Activated CD4-positive, alpha-beta T cell treated with anti-CD3 and anti-CD28 coated beads, Interleukin-2, amount 10 ng/mL, durations not matched to agents 7 days and 5 days (primary cell): ENCODE measurements at regions not wholly inside any gene's neighbourhood (a gene's known extent, or its start where the extent isn't known, plus 50 kb on each side); places are given as distances from the start of the nearest gene placed in this dataset.
"Not testable (repeated sequence)": the region's sequence is repeated elsewhere in the genome, so short reads cannot be mapped to it uniquely, and the experiment has no call there.

Source experiments
- CTCF ChIA-PET: fragments of 350-600 bp; sonication (Branson Sonifier 250); formaldehyde crosslinking; loops from one replicate; lab custom pipeline; 2021; ENCODE audit warnings: antibody characterized with exemption; lab: Charles Lee
- POLR2A ChIA-PET: fragments of 350-600 bp; sonication (Branson Sonifier 250); formaldehyde crosslinking; loops from one replicate; lab custom pipeline; 2021; ENCODE audit warnings: antibody characterized with exemption; lab: Charles Lee
- DNase-seq: peaks from one replicate; pipeline ENCODE4 v3.0.0-alpha.2; 2020
- H3K27ac Mint-ChIP-seq: one replicate; pipeline ENCODE4 v1.8.0; 2021; ENCODE audit warnings: mild to moderate bottlenecking, moderate library complexity, mixed read lengths
- H3K27me3 Mint-ChIP-seq: one replicate; pipeline ENCODE4 v1.8.0; 2021; ENCODE audit warnings: mixed read lengths
- H3K36me3 Mint-ChIP-seq: one replicate; pipeline ENCODE4 v1.8.0; 2021; ENCODE audit warnings: low read depth, mixed read lengths
- H3K4me1 Mint-ChIP-seq: one replicate; pipeline ENCODE4 v1.8.0; 2021; ENCODE audit warnings: mixed read lengths
- H3K4me3 Mint-ChIP-seq: one replicate; pipeline ENCODE4 v1.8.0; 2021; ENCODE audit warnings: mild to moderate bottlenecking, moderate library complexity, mixed read lengths
- H3K9me3 Mint-ChIP-seq: one replicate; pipeline ENCODE4 v1.8.0; 2021; ENCODE audit warnings: mixed read lengths

GRCh38 chr4:33724685-33725084 lies 2519.6 kb downstream of the ARAP2 start:
- no peak overlapping the region for H3K27ac Mint-ChIP-seq

GRCh38 chr4:33725861-33726260 lies 2518.5 kb downstream of the ARAP2 start:
- Mint-ChIP-seq H3K4me1 (no peaks in the 10 kb centered on the region), H3K36me3 (no peaks in the 10 kb centered on the region), H3K4me3 (no peak overlapping the region), H3K27me3 (no peaks in the 10 kb centered on the region), H3K27ac (no peak overlapping the region), H3K9me3 (peaks cover 3% of the 10 kb centered on the region)
- CTCF ChIA-PET: no interaction called here
- DNase-seq: no peak
- POLR2A ChIA-PET: no interaction called here

More at GRCh38 chr4:33724685-33725084, 2519.6 kb downstream of the ARAP2 start:
- Mint-ChIP-seq H3K36me3 (no peaks in the 10 kb centered on the region), H3K27me3 (no peaks in the 10 kb centered on the region), H3K9me3 (peaks cover 3% of the 10 kb centered on the region), H3K4me1 (no peaks in the 10 kb centered on the region), H3K4me3 (no peak overlapping the region)
- CTCF ChIA-PET: no interaction called here
- POLR2A ChIA-PET: no interaction called here
- DNase-seq: no peak

DNA sequence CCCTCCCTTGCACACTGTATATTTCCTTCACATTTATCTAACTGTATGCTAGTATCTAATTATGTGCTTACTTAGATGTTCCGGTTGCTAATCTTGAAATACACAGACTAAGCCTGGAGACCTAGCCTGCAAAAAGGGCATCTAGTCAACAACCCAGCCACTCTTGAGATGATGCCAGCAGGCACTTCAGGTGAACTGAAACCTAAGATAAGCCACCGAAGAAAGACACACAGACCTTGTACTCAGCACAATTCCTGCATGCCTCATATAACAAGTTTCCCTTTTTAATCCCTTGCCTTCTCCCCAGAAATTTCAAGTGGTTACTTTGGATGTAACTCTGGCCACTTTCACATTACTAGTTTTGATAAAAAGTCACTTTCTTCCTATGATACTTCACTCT lies 2506.6 kb downstream of the ARAP2 start:
- no peaks in the 10 kb centered on the region for H3K4me1 Mint-ChIP-seq
- no peaks in the 10 kb centered on the region for H3K27me3 Mint-ChIP-seq
- no peak overlapping the region for H3K4me3 Mint-ChIP-seq
- H3K36me3 Mint-ChIP-seq: no peaks in the 10 kb centered on the region
- CTCF ChIA-PET: no interaction called here
- no peak overlapping the region for H3K27ac Mint-ChIP-seq
- DNase-seq: no peak
- H3K9me3 Mint-ChIP-seq: peaks cover 12% of the 10 kb centered on the region
- POLR2A ChIA-PET: no interaction called here

DNA sequence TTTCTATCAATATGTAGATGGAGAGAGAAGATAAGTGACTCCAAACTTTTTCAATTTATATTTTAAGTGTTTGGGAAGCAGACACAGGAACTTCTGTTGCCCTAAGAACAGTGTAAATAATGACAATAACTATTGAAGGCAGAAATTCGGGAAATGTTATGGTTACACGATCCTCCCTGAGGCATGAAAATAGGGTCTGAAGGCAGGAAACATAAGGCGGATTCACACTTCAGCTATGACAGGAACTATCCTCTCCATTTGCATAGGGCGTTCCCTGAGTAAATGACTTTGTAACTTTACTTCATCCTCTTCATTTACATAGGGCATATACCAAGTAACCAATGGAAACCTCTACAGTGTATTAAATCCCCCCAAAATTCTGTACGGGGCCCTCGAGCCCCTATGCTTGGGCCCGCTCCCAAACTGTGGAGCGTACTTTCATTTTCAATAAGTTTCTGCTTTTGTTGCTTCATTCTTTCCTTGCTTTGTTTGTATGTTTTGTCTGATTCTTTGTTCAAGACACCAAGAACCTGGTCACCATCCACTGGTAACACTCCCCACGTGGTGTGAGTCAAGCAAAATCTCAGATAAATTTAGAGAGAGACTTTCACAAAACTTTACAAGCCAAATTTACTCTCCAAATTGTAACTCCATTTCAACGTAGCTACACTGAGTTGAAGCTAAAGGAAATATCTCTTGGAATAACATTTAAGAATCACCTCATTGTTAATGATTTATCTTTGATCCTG lies 2504.3 kb downstream of the ARAP2 start:
- no peak for DNase-seq
- ChIA-PET CTCF (no interaction called here), POLR2A (no interaction called here)
- Mint-ChIP-seq H3K27me3 (no peaks in the 10 kb centered on the region), H3K9me3 (peaks cover 9% of the 10 kb centered on the region), H3K4me1 (no peaks in the 10 kb centered on the region), H3K36me3 (no peaks in the 10 kb centered on the region), H3K4me3 (no peak overlapping the region), H3K27ac (no peak overlapping the region)

- H3K4me1 Mint-ChIP-seq, H3K36me3 Mint-ChIP-seq, CTCF ChIA-PET, H3K9me3 Mint-ChIP-seq, H3K27me3 Mint-ChIP-seq, DNase-seq, H3K4me3 Mint-ChIP-seq, H3K27ac Mint-ChIP-seq, POLR2A ChIA-PET: not testable (repeated sequence)
These were observed 2503.4 kb downstream of the ARAP2 start for GRCh38 chr4:33740871-33741270.

GRCh38 chr4:33746979-33747378 lies 2497.3 kb downstream of the ARAP2 start:
- Mint-ChIP-seq H3K27ac (no peak overlapping the region), H3K36me3 (no peaks in the 10 kb centered on the region), H3K9me3 (peaks cover 9% of the 10 kb centered on the region), H3K27me3 (no peaks in the 10 kb centered on the region), H3K4me3 (no peak overlapping the region), H3K4me1 (no peaks in the 10 kb centered on the region)
- ChIA-PET POLR2A (no interaction called here), CTCF (no interaction called here)
- DNase-seq: no peak

DNA sequence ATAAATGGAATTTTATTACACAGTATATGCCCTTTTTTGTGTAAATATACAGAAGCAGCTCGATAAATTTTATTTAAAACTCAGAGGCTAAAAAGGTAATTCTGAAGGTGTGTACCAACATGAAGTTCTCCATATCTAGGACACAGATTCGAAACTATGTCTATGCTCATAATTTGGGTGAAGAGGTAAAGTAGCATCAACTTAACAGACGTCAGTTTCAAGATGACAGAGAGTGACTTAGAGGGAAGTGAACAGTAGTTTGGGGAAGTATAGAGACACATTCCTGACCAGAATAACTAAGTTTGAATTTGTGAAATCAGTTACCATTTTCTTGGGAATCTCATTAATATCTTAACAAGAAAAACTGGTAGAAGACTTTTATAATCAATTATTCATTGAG lies 2493.3 kb downstream of the ARAP2 start:
- no peaks in the 10 kb centered on the region for H3K4me1 Mint-ChIP-seq
- no peak for DNase-seq
- H3K27me3 Mint-ChIP-seq: no peaks in the 10 kb centered on the region
- POLR2A ChIA-PET: no interaction called here
- H3K27ac Mint-ChIP-seq: no peak overlapping the region
- H3K36me3 Mint-ChIP-seq: no peaks in the 10 kb centered on the region
- H3K4me3 Mint-ChIP-seq: no peak overlapping the region
- H3K9me3 Mint-ChIP-seq: peaks cover 6% of the 10 kb centered on the region
- CTCF ChIA-PET: no interaction called here

GRCh38 chr4:33772582-33772981 lies 2471.7 kb downstream of the ARAP2 start:
- no peak overlapping the region for H3K27ac Mint-ChIP-seq
- ChIA-PET CTCF (no interaction called here), POLR2A (no interaction called here)
- H3K36me3 Mint-ChIP-seq: no peaks in the 10 kb centered on the region
- H3K4me1 Mint-ChIP-seq: no peaks in the 10 kb centered on the region
- H3K9me3 Mint-ChIP-seq: peaks cover 6% of the 10 kb centered on the region
- H3K4me3 Mint-ChIP-seq: no peak overlapping the region
- DNase-seq: no peak
- no peaks in the 10 kb centered on the region for H3K27me3 Mint-ChIP-seq

GRCh38 chr4:33780952-33781791 lies 2463.1 kb downstream of the ARAP2 start:
- CTCF ChIA-PET: no interaction called here
- Mint-ChIP-seq H3K36me3 (no peaks in the 10 kb centered on the region), H3K4me3 (no peak overlapping the region), H3K9me3 (peaks cover 5% of the 10 kb centered on the region), H3K4me1 (no peaks in the 10 kb centered on the region), H3K27me3 (no peaks in the 10 kb centered on the region), H3K27ac (no peak overlapping the region)
- no peak for DNase-seq
- POLR2A ChIA-PET: no interaction called here

GRCh38 chr4:33785843-33786242 lies 2458.5 kb downstream of the ARAP2 start:
- H3K27me3 Mint-ChIP-seq: no peaks in the 10 kb centered on the region
- no peak for DNase-seq
- H3K9me3 Mint-ChIP-seq: peaks cover 4% of the 10 kb centered on the region
- H3K36me3 Mint-ChIP-seq: no peaks in the 10 kb centered on the region
- H3K27ac Mint-ChIP-seq: no peak overlapping the region
- H3K4me3 Mint-ChIP-seq: no peak overlapping the region
- no peaks in the 10 kb centered on the region for H3K4me1 Mint-ChIP-seq
- POLR2A ChIA-PET: no interaction called here
- CTCF ChIA-PET: no interaction called here

- Mint-ChIP-seq H3K36me3 (no peaks in the 10 kb centered on the region), H3K4me3 (no peak overlapping the region), H3K9me3 (peaks cover 5% of the 10 kb centered on the region), H3K4me1 (no peaks in the 10 kb centered on the region), H3K27ac (no peak overlapping the region), H3K27me3 (no peaks in the 10 kb centered on the region)
- DNase-seq: no peak
- ChIA-PET POLR2A (no interaction called here), CTCF (no interaction called here)
These were observed 2441.7 kb downstream of the ARAP2 start for GRCh38 chr4:33802578-33802977.

DNA sequence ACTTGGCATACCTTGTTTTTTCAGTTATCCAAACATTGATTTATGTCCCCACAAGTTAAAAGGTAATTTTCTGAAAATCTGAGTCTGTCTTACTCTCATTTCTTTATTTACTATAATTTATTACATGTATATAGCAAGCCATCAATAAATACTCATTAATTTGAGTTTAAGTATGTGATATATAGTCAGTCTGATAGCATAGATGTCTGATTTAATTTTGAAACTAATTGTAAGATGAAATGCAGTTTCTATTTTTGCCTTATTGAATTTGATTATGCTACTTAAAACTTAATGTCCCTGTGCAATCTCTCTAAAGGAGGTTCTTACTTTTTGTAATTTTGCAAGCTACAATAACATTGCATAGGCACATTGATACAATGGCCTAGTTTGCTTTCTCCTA lies 2418.6 kb downstream of the ARAP2 start:
- CTCF ChIA-PET: no interaction called here
- H3K27ac Mint-ChIP-seq: no peak overlapping the region

DNA sequence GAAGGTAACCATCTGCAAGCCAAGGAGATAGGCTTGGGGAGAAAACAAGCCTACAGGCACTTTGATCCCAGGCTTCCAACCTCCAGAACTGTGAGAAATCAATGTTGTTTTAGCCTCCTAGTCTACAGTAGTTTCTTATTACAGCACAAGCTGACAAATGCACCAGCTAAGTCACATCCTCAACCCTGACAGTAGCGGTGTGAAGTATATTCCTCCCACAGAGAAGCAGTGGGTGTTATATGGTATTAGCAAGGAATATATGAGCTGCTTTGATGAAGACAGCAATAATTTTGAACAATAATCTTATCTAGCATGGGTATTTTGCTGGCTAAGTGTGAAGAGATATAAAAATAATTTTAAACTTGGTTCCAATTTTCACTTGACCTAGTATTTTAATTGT lies 2415.0 kb downstream of the ARAP2 start:
- H3K9me3 Mint-ChIP-seq, CTCF ChIA-PET, POLR2A ChIA-PET, H3K4me1 Mint-ChIP-seq, H3K4me3 Mint-ChIP-seq, H3K36me3 Mint-ChIP-seq, H3K27me3 Mint-ChIP-seq, H3K27ac Mint-ChIP-seq, DNase-seq: not testable (repeated sequence)

More for the DNA sequence above, 2418.6 kb downstream of the ARAP2 start:
- no peaks in the 10 kb centered on the region for H3K36me3 Mint-ChIP-seq
- DNase-seq: no peak
- H3K4me3 Mint-ChIP-seq: no peak overlapping the region
- H3K9me3 Mint-ChIP-seq: peaks cover 2% of the 10 kb centered on the region
- no peaks in the 10 kb centered on the region for H3K4me1 Mint-ChIP-seq
- POLR2A ChIA-PET: no interaction called here
- H3K27me3 Mint-ChIP-seq: no peaks in the 10 kb centered on the region
